Esophagus squamous epithelium (tissue), 4 donors: ENCODE measurements at regions not wholly inside any gene's neighbourhood (a gene's known extent, or its start where the extent isn't known, plus 50 kb on each side); places are given as distances from the start of the nearest gene placed in this dataset.

Source experiments
- CTCF ChIP-seq, 6 experiments: fragments of 450-650 bp in 4 of 6; fragments of 200-600 bp in 2 of 6; sonication (generic) in 2 of 6; IDR thresholded peaks; one replicate each; pipeline ENCODE4 v1.5.1; 2016 to 2019; ENCODE audit warnings: antibody characterized with exemption in 6 of 6, mild to moderate bottlenecking in 4 of 6, moderate library complexity in 4 of 6
- POLR2A ChIP-seq, 4 donors: fragments of 450-650 bp; IDR thresholded peaks; one replicate each; pipeline ENCODE4 v1.6.1; 2017; ENCODE audit warnings: antibody characterized with exemption in 4 of 4, mild to moderate bottlenecking in 4 of 4, moderate library complexity in 3 of 4

- TF ChIP-seq CTCF (IDR thresholded peaks at IDR 0.05) (no peak), POLR2A (IDR thresholded peaks at IDR 0.05) (no peak)
Measured at GRCh38 chr18:75760208-75760607, 332.7 kb upstream of the SMIM21 start.
